GM12878 (cell line): ENCODE measurements at regions not wholly inside any gene's neighbourhood (a gene's known extent, or its start where the extent isn't known, plus 50 kb on each side); places are given as distances from the start of the nearest gene placed in this dataset.
"Not testable (repeated sequence)": the region's sequence is repeated elsewhere in the genome, so short reads cannot be mapped to it uniquely, and the experiment has no call there.

Experiments
- ATAC-seq: fragments of 200-7000 bp; cut with Tn5 transposase; 3 replicates; pipeline ENCODE4 v1.9.1; 2020; ENCODE audit warnings: mild to moderate bottlenecking, moderate library complexity
- BruUV-seq: library from RNA; stranded (reverse); fragments of 400-500 nt; replicated peaks from 2 replicates; lab custom pipeline; 2021; lab: Mats Ljungman, UMichigan
- CTCF ChIA-PET: fragments of 300-600 bp; sonication (Branson Sonifier 250); formaldehyde crosslinking; extraction: SDS; loops from one replicate; lab custom pipeline; 2021; ENCODE audit warnings: inconsistent platforms; lab: Yijun Ruan, JAX
- POLR2A ChIA-PET: fragments of 350-600 bp; formaldehyde crosslinking; extraction: SDS; loops from one replicate; lab custom pipeline; 2021; ENCODE audit warnings: inconsistent platforms; lab: Charles Lee
- RAD21 ChIA-PET: fragments of 300-600 bp; sonication (Branson Sonifier 250); formaldehyde crosslinking; loops from one replicate; lab custom pipeline; 2023; ENCODE audit warnings: antibody characterized with exemption; ENCODE audit not compliant: unreplicated experiment; lab: Charles Lee
- SMC1A ChIA-PET: fragments of 300-600 bp; sonication (Branson Sonifier 250); formaldehyde crosslinking; loops from one replicate; lab custom pipeline; 2023; ENCODE audit not compliant: unreplicated experiment, uncharacterized antibody; lab: Charles Lee
- DNase-seq: peaks from one replicate; pipeline ENCODE4 v3.0.0-alpha.2; 2011; ENCODE audit warnings: low read depth, low spot score
- FAIRE-seq: peaks from 3 replicates; lab custom pipeline; 2011; peaks lifted over from hg19 to GRCh38; lab: Jason Lieb, UNC
- H2AFZ ChIP-seq: 2 replicates; pipeline ENCODE4 v1.6.0; 2011; ENCODE audit warnings: low read depth, low read length, control low read depth; ENCODE audit not compliant: control insufficient read depth
- H3K27ac ChIP-seq: 2 replicates; pipeline ENCODE4 v1.5.1; 2011; ENCODE audit warnings: control low read depth; ENCODE audit not compliant: control insufficient read depth, insufficient read depth
- H3K27me3 ChIP-seq, 2 experiments: replicated peaks in 1 of 2; 2 replicates each; pipeline versions ENCODE4 v1.6.0 to v1.6.1; 2011; ENCODE audit warnings: low read length in 1 of 2; ENCODE audit not compliant: control insufficient read depth in 2 of 2, insufficient read depth in 2 of 2
- H3K36me3 ChIP-seq, 2 experiments: 2 replicates each; pipeline ENCODE4 v1.5.1; 2011; ENCODE audit warnings: low read length in 1 of 2; ENCODE audit not compliant: control insufficient read depth in 2 of 2, insufficient read depth in 2 of 2
- H3K4me1 ChIP-seq: 2 replicates; pipeline ENCODE4 v1.6.1; 2011; ENCODE audit warnings: mild to moderate bottlenecking, low read length, moderate library complexity, mixed read lengths; ENCODE audit not compliant: control insufficient read depth, insufficient read depth
- H3K4me2 ChIP-seq: 2 replicates; pipeline ENCODE4 v1.6.0; 2011; ENCODE audit warnings: control low read depth; ENCODE audit not compliant: control insufficient read depth, insufficient read depth
- H3K4me3 ChIP-seq: fragments of 200-600 bp; sonication (generic); 2 replicates; pipeline ENCODE4 v1.5.1; 2016
- H3K79me2 ChIP-seq: 2 replicates; pipeline ENCODE4 v1.6.0; 2011; ENCODE audit warnings: low read length; ENCODE audit not compliant: control insufficient read depth, insufficient read depth
- H3K9ac ChIP-seq: 2 replicates; pipeline ENCODE4 v1.8.0; 2011; ENCODE audit warnings: low read length, control low read depth, mixed read lengths; ENCODE audit not compliant: control insufficient read depth, insufficient read depth
- H3K9me3 ChIP-seq: replicated peaks from 3 replicates; pipeline ENCODE4 v1.5.1; 2011; ENCODE audit warnings: mild to moderate bottlenecking, low read length; ENCODE audit not compliant: control insufficient read depth, insufficient read depth
- H4K20me1 ChIP-seq: 2 replicates; pipeline ENCODE4 v1.6.0; 2011; ENCODE audit not compliant: control insufficient read depth, insufficient read depth
- WGBS: methylation state at CpG from one replicate; pipeline ENCODE4 v1.1.6; 2016; ENCODE audit warnings: low lambda C conversion rate; ENCODE audit not compliant: insufficient replicate concordance, insufficient coverage; ENCODE audit errors: missing lambda C conversion rate; 5-methylcytosine and 5-hydroxymethylcytosine counted together
- in situ Hi-C: fragments of 300-500 bp; cut with MboI; formaldehyde crosslinking; loops from 9 replicates; pipeline ENCODE4 v1.14.3; 2018; ENCODE audit warnings: mixed read lengths
- intact Hi-C: fragments of 100-400 bp; cut with micrococcal nuclease; formaldehyde crosslinking; loops from one replicate; pipeline ENCODE4 v1.14.2; 2022; ENCODE audit not compliant: unreplicated experiment

GRCh38 chr17:62197156-62197555 lies 132.1 kb upstream of the MED13 start:
- H3K79me2 ChIP-seq, H2AFZ ChIP-seq, RAD21 ChIA-PET, ATAC-seq, H3K4me3 ChIP-seq, H3K36me3 ChIP-seq, in situ Hi-C loops, BruUV-seq, H3K4me2 ChIP-seq, intact Hi-C loops, H3K4me1 ChIP-seq, CTCF ChIA-PET, H4K20me1 ChIP-seq, H3K9ac ChIP-seq, DNase-seq, POLR2A ChIA-PET, H3K27me3 ChIP-seq, H3K27ac ChIP-seq, H3K9me3 ChIP-seq: not testable (repeated sequence)
- SMC1A ChIA-PET, result interaction anchor here (0.7 kb wide), 1 partner anchor 575 kb away, joined by 4 read pairs; no protein-coding TSS in a partner anchor
- FAIRE-seq, result peak; percentile 59
- WGBS, result 44% methylated on average over 7 of the region's 7 CpGs

GRCh38 chr17:62196587-62196986 lies 131.5 kb upstream of the MED13 start:
- H2AFZ ChIP-seq, intact Hi-C loops, H3K27me3 ChIP-seq, CTCF ChIA-PET, DNase-seq, H3K79me2 ChIP-seq, RAD21 ChIA-PET, POLR2A ChIA-PET, BruUV-seq, in situ Hi-C loops, FAIRE-seq, H3K9me3 ChIP-seq, H3K4me1 ChIP-seq, H3K27ac ChIP-seq, H3K9ac ChIP-seq, H4K20me1 ChIP-seq, ATAC-seq, H3K36me3 ChIP-seq, H3K4me2 ChIP-seq, H3K4me3 ChIP-seq: not testable (repeated sequence)
- SMC1A ChIA-PET, result interaction anchor here (0.7 kb wide), 1 partner anchor 574 kb away, joined by 4 read pairs; no protein-coding TSS in a partner anchor
- 72% methylated on average over 3 of the region's 3 CpGs for WGBS
